ENCODE measurements at regions not wholly inside any gene's neighbourhood (a gene's known extent, or its start where the extent isn't known, plus 50 kb on each side); places are given as distances from the start of the nearest gene placed in this dataset.

DNA sequence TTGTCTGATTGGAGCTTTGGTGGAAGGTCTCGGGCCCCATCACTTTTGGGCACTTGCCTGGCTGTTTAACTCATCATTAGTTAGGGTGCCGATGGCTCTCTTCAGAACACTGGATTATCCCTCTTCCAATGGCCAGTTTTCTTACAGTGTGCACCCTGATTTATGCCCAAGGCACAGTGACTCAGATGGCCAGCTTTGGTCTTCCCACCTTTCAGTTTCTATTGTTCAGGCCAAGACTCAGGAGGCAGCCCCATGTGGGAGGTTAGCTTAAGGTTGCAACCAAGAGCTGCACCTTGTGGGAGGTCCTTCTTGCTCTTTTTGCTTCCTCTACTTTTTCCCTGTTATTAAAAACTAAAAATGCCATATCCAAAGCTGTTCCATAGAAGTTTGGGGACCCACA, 121.0 kb upstream of the ZNF91 start:
- Histone ChIP-seq H3K4me2 (no peak overlapping the region), H3K27me3 (ENCODE audit: insufficient read depth) (no peaks in the 10 kb centered on the region), H3K9me2 (ENCODE audit: insufficient read depth) (0 out of 2 replicates have a peak, but pooled peaks cover 4% of the 10 kb centered on the region), H3K4me3 (no peak overlapping the region), H3K79me2 (replicated peaks; ENCODE audit: insufficient read depth) (no peaks in the 10 kb centered on the region), H3K36me3 (ENCODE audit: insufficient read depth) (no peaks in the 10 kb centered on the region), H4K20me1 (replicated peaks; ENCODE audit: insufficient read depth) (no peaks in the 10 kb centered on the region), H3K4me1 (ENCODE audit: insufficient read depth) (peaks cover 13% of the 10 kb centered on the region), H3K27ac (ENCODE audit: low read depth) (no peak overlapping the region), H3F3A (replicated peaks; ENCODE audit: low read depth) (no peaks in the 10 kb centered on the region), H2AFZ (no peak overlapping the region)
- no peaks in the 10 kb centered on the region for H3K36me3 Mint-ChIP-seq (ENCODE audit: low read depth)
- TF ChIP-seq CTCF (conservative IDR thresholded peaks at IDR 0.05; ENCODE audit: low read depth in 2 of 2), result no peak
- TF ChIP-seq REST (IDR thresholded peaks at IDR 0.05; ENCODE audit: unreplicated experiment), result no peak
- TF ChIP-seq STAT1 (IDR thresholded peaks at IDR 0.05; ENCODE audit: unreplicated experiment), result no peak
- no peak for TF ChIP-seq NANOG (IDR thresholded peaks at IDR 0.05; ENCODE audit: borderline replicate concordance)
- TF ChIP-seq EZH2phosphoT487 (IDR thresholded peaks at IDR 0.05; ENCODE audit: unreplicated experiment), result no peak
- TF ChIP-seq POLR2AphosphoS5 (IDR thresholded peaks at IDR 0.05; ENCODE audit: low read depth), result no peak
- TF ChIP-seq CREB1 (CRISPR knock-in tag; IDR thresholded peaks at IDR 0.05; ENCODE audit: low read depth), result no peak
- no peak for TF ChIP-seq ZNF114 (CRISPR knock-in tag; IDR thresholded peaks at IDR 0.05)
- no peak for DNase-seq (ENCODE audit: low spot score)
- H3K9me3 Mint-ChIP-seq, result peaks cover 57% of the 10 kb centered on the region
- ATAC-seq, result no peak
- peaks cover 10% of the 10 kb centered on the region for H3K4me1 Mint-ChIP-seq
- H3K27me3 Mint-ChIP-seq (ENCODE audit: insufficient read depth, low read depth, poor library complexity), result peaks cover 5% of the 10 kb centered on the region
- no peak overlapping the region for H3K27ac Mint-ChIP-seq
- no peak overlapping the region for H3K4me3 Mint-ChIP-seq

DNA sequence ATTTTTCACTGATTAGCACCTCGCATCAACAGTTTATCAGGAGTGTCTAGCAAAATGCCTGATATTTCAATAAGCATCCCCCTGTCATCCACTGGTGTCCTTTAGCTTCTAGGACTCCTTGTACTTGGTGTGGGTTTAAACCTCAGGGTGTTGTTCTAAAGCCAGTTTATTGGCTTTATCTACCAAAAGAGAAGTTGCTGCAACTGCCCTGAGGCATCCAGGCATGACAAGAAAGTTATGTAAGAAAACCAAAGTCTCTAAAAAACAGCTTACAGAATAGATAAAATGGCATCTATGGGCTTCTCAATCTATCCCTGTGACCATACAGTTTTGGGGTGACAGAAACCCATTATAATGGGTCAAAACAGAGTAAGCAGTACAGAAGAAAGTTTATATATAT, 120.3 kb upstream of the ZNF91 start:
- H3K79me2 ChIP-seq (replicated peaks; ENCODE audit: insufficient read depth), result no peaks in the 10 kb centered on the region
- no peak for TF ChIP-seq ETS1 (IDR thresholded peaks at IDR 0.05)
- TF ChIP-seq POLR2AphosphoS5 (IDR thresholded peaks at IDR 0.05; ENCODE audit: low read depth), result no peak
- TF ChIP-seq JUNB (IDR thresholded peaks at IDR 0.05; ENCODE audit: unreplicated experiment), result no peak
- TF ChIP-seq CREB1 (CRISPR knock-in tag; IDR thresholded peaks at IDR 0.05; ENCODE audit: low read depth), result no peak
- TF ChIP-seq NANOG (IDR thresholded peaks at IDR 0.05; ENCODE audit: borderline replicate concordance), result no peak
- H4K20me1 ChIP-seq (replicated peaks; ENCODE audit: insufficient read depth), result no peaks in the 10 kb centered on the region
- H3K9me3 Mint-ChIP-seq, result peaks cover 54% of the 10 kb centered on the region
- H3K36me3 ChIP-seq (ENCODE audit: insufficient read depth), result no peaks in the 10 kb centered on the region
- H3K27me3 ChIP-seq (ENCODE audit: insufficient read depth), result no peaks in the 10 kb centered on the region
- DNase-seq (ENCODE audit: low spot score) (no peak), ATAC-seq (no peak)
- H3F3A ChIP-seq (replicated peaks; ENCODE audit: low read depth), result no peaks in the 10 kb centered on the region
- no peak overlapping the region for H3K27ac Mint-ChIP-seq
- peaks cover 13% of the 10 kb centered on the region for H3K4me1 ChIP-seq (ENCODE audit: insufficient read depth)
- H3K27ac ChIP-seq (ENCODE audit: low read depth), result no peak overlapping the region
- no peak overlapping the region for H2AFZ ChIP-seq
- no peaks in the 10 kb centered on the region for H3K36me3 Mint-ChIP-seq (ENCODE audit: low read depth)
- no peak overlapping the region for H3K4me2 ChIP-seq
- no peak overlapping the region for H3K4me3 Mint-ChIP-seq
- 0 out of 2 replicates have a peak, but pooled peaks cover 4% of the 10 kb centered on the region for H3K9me2 ChIP-seq (ENCODE audit: insufficient read depth)
- H3K4me3 ChIP-seq, result no peak overlapping the region
- peaks cover 10% of the 10 kb centered on the region for H3K4me1 Mint-ChIP-seq
- peaks cover 5% of the 10 kb centered on the region for H3K27me3 Mint-ChIP-seq (ENCODE audit: insufficient read depth, low read depth, poor library complexity)
